ENCODE measurements at regions not wholly inside any gene's neighbourhood (a gene's known extent, or its start where the extent isn't known, plus 50 kb on each side); places are given as distances from the start of the nearest gene placed in this dataset.
A peak's percentile ranks its signal among the peaks of the same experiment; 100 is the strongest.
"Not testable (repeated sequence)": the region's sequence is repeated elsewhere in the genome, so short reads cannot be mapped to it uniquely, and the experiment has no call there.

DNA sequence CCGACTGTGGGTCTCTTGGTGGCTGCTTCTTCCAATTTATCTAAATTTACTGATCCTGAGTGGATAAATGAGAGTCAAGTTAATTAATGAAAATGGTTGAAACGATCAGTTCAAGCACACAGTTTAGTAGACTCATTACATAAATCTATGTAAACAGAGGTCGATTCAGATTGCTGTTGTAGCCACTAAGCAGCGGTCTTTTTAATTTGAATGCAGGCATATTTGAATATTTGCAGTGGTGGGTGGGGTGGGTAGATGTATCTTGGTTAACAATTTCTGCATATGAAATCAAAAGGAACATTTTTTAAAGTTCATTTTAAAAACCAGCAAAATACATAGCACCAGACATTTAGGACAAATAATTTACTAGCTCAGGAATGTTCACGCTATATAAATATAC lies 325.9 kb downstream of the KLF12 start:
- no peak for DNase-seq (ENCODE audit: low read depth in 2 of 2)

- not testable (repeated sequence) for DNase-seq (ENCODE audit: low read depth in 2 of 2)
These were observed 328.8 kb downstream of the KLF12 start for GRCh38 chr13:73805326-73805958.

DNA sequence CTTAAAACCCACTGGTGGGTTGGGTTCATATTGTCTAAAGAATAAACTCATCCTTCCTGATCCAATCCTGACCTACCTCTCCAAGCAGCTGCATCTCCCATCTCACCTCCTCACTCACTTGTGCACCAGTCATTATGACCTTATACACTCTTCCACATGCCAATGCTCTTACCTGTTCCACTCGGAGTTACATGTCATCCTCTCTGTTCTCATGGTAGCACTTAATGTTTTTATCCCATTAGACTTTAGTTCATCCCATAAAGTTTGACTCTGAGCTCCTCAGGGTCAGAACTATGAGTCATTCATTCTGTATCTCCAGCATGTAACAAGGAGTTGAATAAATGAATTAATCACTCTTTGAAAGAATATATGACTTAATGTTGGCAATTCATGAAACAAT lies 330.2 kb downstream of the KLF12 start:
- DNase-seq (ENCODE audit: low read depth in 2 of 2): no peak

- no peak for DNase-seq (ENCODE audit: low read depth in 2 of 2)
These were observed 334.2 kb downstream of the KLF12 start for GRCh38 chr13:73800011-73800410.

- no peak for DNase-seq (ENCODE audit: low read depth in 2 of 2)
These were observed 339.4 kb downstream of the KLF12 start for GRCh38 chr13:73794755-73795154.

- no peak for DNase-seq (ENCODE audit: low read depth in 2 of 2)
These were observed 340.8 kb downstream of the KLF12 start for GRCh38 chr13:73793361-73793760.

DNA sequence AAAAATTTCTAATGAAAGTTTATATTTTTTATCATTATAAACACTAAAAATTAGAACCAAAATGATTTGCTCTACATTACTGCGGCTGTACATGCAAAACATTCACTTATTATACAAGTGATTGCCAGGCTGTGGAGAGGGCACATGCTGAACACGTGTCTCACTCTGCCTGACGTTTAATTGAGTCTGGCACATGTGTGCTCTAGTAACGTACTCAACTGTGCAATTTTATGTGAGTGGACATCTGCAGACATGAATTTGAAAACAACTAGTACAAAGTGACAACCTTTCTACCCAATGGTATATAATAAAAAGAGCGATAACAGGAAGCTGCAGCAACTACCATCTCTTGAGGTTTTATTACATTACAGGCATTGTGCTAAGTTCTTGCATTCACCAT lies 341.4 kb downstream of the KLF12 start:
- no peak for DNase-seq (ENCODE audit: low read depth in 2 of 2)

GRCh38 chr13:73782450-73783449 lies 351.5 kb downstream of the KLF12 start:
- no peak for DNase-seq (ENCODE audit: low read depth in 2 of 2)

DNA sequence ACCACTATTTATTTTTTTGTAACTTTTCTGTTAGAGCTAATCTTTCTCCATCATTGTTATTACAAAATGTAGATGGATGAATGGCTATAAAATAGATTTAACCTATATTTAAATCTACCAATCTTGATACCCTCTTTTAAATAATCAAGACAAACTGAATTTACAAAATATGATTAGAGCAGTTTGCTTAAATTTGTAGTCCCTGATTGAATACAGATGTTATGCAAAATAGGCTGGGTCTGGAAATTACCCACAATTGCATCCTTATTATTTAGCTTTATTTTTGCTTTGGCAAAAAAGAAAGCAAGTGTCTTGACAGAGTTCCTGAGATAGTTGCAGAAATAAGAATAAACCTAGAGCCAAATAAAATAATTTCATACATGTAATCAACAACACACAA lies 352.8 kb downstream of the KLF12 start:
- no peak for DNase-seq (ENCODE audit: low read depth in 2 of 2)

DNA sequence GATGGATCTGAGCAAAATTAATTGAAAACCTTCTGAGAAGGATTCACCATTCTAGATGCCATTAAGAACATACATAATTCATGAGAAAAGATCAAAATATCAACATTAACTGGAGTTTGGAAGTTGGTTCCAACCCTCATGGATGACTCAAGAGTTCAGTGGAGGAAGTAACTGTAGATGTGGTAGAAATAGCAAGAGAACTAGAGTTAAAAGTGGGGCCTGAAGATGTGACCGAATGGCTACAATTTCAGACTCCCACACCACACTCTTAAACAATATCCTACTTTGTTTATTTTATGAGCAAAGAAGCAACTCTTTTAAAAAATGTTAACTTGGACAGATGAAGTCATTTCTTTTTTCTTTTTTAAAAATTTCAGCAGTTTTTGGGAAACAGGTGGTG lies 354.3 kb downstream of the KLF12 start:
- DNase-seq (ENCODE audit: low read depth in 2 of 2): no peak

DNA sequence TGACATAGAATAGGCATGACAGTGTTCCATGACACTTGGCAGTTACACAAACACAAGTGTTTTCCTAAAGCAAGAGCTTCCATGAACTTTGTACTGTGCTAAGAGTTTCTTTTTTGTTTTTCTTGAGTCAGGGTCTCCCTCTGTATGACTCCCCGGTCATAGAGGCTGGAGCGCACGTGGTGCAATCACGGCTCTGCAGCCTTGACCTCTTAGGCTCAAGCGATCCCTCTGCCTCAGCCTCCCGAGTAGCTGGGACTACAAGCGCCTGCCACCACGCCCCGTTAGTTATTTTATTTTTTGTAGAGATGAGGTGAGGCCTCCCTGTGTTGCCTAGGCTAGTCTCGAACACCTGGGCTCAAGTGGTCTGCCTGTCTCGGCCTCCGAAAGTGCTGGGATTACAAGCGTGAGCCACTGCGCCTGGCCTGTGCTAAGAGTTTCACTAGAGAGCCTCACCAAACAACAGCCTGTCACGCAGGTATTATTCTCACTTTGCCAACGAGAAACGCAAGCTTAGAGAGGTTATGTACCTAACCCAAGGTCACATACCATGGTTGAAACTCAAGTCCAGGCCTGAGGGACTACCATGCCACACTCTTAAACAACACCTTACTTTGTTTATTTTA lies 355.9 kb downstream of the KLF12 start:
- DNase-seq (ENCODE audit: low read depth in 2 of 2): no peak

- DNase-seq (ENCODE audit: low read depth in 2 of 2): no peak
These were observed 357.1 kb downstream of the KLF12 start for GRCh38 chr13:73777134-73777533.

GRCh38 chr13:73776151-73776785 lies 357.9 kb downstream of the KLF12 start:
- no peak for DNase-seq (ENCODE audit: low read depth in 2 of 2)

GRCh38 chr13:73773168-73773549 lies 361.0 kb downstream of the KLF12 start:
- DNase-seq (ENCODE audit: low read depth in 2 of 2): no peak

DNA sequence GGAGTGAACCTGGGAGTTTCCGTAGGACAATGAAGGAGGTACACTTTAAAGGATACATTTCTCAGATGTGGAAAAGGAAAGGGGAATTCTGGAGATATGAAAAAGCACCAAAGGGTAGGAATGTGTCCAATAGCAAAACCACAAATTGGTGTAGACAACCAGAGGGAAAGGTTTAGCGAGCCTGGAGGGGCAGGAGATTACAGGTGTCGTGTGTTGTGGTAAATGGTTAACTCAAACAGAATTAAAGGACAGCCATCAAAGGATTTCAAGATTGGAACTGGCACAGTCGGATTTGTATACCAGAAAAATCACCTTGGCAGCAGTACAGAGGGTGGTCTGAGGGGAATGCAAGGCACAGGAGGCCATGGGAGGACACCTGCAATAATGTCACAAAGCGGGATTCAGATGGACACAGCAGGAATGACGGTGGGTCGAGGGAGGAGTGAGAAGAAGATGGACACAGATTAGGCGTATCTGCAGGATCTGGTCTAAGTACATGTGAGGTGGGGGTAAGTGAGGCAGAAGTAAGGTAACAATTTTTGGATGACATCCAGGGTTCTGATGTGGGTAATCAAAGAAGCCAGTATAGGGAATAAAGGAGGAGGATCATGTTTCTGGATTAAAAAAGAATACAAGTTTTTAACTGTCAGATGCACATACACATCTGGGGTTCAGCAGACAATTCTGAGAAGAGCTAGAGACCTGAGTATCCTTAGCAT lies 361.6 kb downstream of the KLF12 start:
- no peak for DNase-seq (ENCODE audit: low read depth in 2 of 2)

- DNase-seq (ENCODE audit: low read depth in 2 of 2): no peak
These were observed 366.4 kb downstream of the KLF12 start for GRCh38 chr13:73767747-73768315.

GRCh38 chr13:73767191-73767741 lies 366.9 kb downstream of the KLF12 start:
- DNase-seq (ENCODE audit: low read depth in 2 of 2): no peak

GRCh38 chr13:73765651-73766384 lies 368.4 kb downstream of the KLF12 start:
- peak; percentile 45 to 58 for DNase-seq (ENCODE audit: low read depth in 2 of 2)

DNA sequence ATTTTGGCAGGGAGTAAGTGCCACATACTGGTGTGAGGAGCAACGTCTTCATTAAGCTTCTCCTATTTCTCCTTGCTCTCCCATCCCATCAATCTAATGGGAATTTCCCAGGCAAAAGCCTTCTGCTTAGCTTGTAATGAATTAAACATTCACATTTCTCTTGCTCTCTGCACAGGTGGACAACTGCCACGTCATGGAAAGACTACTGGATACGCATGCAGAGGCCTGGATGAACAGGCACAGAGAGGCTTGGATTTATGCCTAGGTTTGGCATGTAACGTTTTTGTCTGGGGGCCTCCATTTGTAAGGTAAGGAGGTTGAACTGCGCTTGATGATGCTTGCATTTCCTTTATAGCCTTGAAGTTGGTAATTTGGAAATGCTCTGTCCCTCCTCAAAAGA lies 374.8 kb downstream of the KLF12 start:
- DNase-seq (ENCODE audit: low read depth in 2 of 2): no peak
